Parathyroid adenoma (tissue), 2 donors: ENCODE measurements at regions not wholly inside any gene's neighbourhood (a gene's known extent, or its start where the extent isn't known, plus 50 kb on each side); places are given as distances from the start of the nearest gene placed in this dataset.

Experiments
- H2AFZ ChIP-seq: fragments of 300-600 bp; sonication (generic); one replicate; pipeline ENCODE4 v1.7.0; 2017; ENCODE audit warnings: antibody characterized with exemption, mild to moderate bottlenecking
- H3K27ac ChIP-seq: fragments of 300-600 bp; sonication (generic); one replicate; pipeline ENCODE4 v1.7.0; 2017
- H3K27me3 ChIP-seq: fragments of 300-600 bp; sonication (generic); one replicate; pipeline ENCODE4 v1.7.0; 2017; ENCODE audit warnings: low read length; ENCODE audit not compliant: control insufficient read depth, insufficient read depth
- H3K36me3 ChIP-seq: fragments of 300-600 bp; sonication (generic); one replicate; pipeline ENCODE4 v1.7.0; 2017; ENCODE audit warnings: low read length; ENCODE audit not compliant: control insufficient read depth, insufficient read depth
- H3K4me1 ChIP-seq: fragments of 300-600 bp; sonication (generic); one replicate; pipeline ENCODE4 v1.7.0; 2017; ENCODE audit warnings: control low read depth
- H3K4me2 ChIP-seq: fragments of 300-600 bp; sonication (generic); one replicate; pipeline ENCODE4 v1.7.0; 2017; ENCODE audit warnings: low read length
- H3K4me3 ChIP-seq: fragments of 300-600 bp; sonication (generic); one replicate; pipeline ENCODE4 v1.7.0; 2017; ENCODE audit warnings: low read depth, low read length
- H3K79me2 ChIP-seq: fragments of 300-600 bp; sonication (generic); one replicate; pipeline ENCODE4 v1.7.0; 2017; ENCODE audit warnings: control low read depth
- H3K9ac ChIP-seq: fragments of 300-600 bp; sonication (generic); one replicate; pipeline ENCODE4 v1.7.0; 2017; ENCODE audit warnings: mild to moderate bottlenecking
- H3K9me3 ChIP-seq: fragments of 300-600 bp; sonication (generic); one replicate; pipeline ENCODE4 v1.7.0; 2017; ENCODE audit warnings: low read length; ENCODE audit not compliant: control insufficient read depth
- TF ChIP-seq, protein P1 (sequence below): fragments of 300-600 bp; sonication (generic); IDR thresholded peaks from one replicate; pipeline ENCODE4 v1.7.0; 2017; ENCODE audit warnings: antibody characterized with exemption, mild to moderate bottlenecking
- donor health status: primary hyperparathyroidism.

DNA sequence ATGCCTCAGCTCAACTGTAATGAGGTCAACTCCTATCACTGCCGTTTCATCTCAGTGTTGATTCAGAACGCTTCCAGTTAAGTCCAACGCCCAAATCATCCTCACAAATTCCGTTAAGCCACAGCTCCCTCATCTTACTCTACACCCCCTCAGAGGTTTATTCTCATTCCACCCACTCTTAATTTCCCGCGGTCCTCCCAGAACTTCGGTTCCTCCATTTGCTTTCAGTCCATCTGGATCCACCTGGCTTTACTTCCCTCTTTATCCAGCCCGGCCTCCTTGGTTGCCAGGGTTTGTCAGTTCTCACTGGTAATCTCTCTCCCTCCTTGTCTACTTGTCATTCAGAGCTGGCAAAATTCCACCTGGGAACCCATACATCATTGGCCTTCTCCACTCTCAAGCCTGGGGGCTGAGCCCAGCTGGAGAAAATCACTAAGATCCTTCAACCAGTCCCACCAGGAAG lies 51.3 kb upstream of the RUNX1 start:
- Histone ChIP-seq H3K36me3 (no peaks in the 10 kb centered on the region), H3K9ac (no peak overlapping the region), H2AFZ (no peak overlapping the region), H3K79me2 (no peaks in the 10 kb centered on the region), H3K4me1 (no peaks in the 10 kb centered on the region), H3K27me3 (no peaks in the 10 kb centered on the region), H3K4me2 (no peak overlapping the region), H3K27ac (no peak overlapping the region), H3K9me3 (no peaks in the 10 kb centered on the region), H3K4me3 (no peak overlapping the region)
- TF ChIP-seq, protein P1, sequence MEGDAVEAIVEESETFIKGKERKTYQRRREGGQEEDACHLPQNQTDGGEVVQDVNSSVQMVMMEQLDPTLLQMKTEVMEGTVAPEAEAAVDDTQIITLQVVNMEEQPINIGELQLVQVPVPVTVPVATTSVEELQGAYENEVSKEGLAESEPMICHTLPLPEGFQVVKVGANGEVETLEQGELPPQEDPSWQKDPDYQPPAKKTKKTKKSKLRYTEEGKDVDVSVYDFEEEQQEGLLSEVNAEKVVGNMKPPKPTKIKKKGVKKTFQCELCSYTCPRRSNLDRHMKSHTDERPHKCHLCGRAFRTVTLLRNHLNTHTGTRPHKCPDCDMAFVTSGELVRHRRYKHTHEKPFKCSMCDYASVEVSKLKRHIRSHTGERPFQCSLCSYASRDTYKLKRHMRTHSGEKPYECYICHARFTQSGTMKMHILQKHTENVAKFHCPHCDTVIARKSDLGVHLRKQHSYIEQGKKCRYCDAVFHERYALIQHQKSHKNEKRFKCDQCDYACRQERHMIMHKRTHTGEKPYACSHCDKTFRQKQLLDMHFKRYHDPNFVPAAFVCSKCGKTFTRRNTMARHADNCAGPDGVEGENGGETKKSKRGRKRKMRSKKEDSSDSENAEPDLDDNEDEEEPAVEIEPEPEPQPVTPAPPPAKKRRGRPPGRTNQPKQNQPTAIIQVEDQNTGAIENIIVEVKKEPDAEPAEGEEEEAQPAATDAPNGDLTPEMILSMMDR, result no peak

DNA sequence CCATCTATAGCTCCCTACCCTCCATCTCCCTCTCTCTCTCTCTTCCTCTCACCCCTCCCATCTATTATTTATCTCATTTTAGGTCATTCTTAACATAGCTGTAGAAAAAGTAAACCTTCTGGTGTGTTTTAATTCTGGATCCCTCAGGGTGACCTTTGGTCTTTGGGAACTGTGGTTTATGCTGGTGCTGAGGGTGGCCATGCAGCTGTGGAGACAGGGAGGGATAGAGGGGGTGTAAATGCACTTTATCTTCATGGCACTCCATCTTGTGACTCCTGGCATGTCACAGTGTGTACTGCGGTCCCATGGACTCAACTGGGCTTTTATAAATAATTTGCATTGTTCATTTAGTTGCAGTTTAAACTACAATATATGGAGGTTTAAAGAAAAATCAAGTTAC lies 50.2 kb upstream of the RUNX1 start:
- H3K4me3 ChIP-seq, result no peak overlapping the region
- H3K4me2 ChIP-seq, result no peak overlapping the region
- H3K9ac ChIP-seq, result no peak overlapping the region
- H3K79me2 ChIP-seq, result no peaks in the 10 kb centered on the region
- TF ChIP-seq, protein P1, result no peak
- H3K27me3 ChIP-seq, result no peaks in the 10 kb centered on the region
- no peak overlapping the region for H2AFZ ChIP-seq
- no peaks in the 10 kb centered on the region for H3K36me3 ChIP-seq
- no peak overlapping the region for H3K27ac ChIP-seq
- no peaks in the 10 kb centered on the region for H3K9me3 ChIP-seq
- H3K4me1 ChIP-seq, result no peaks in the 10 kb centered on the region
